ENCODE measurements at regions not wholly inside any gene's neighbourhood (a gene's known extent, or its start where the extent isn't known, plus 50 kb on each side); places are given as distances from the start of the nearest gene placed in this dataset.

GRCh38 chr7:138228769-138229168 lies 152.5 kb downstream of the AKR1D1 start:
- no peaks in the 10 kb centered on the region for H3K9me3 ChIP-seq (ENCODE audit: insufficient read depth, low read depth, low read length)
- no peak for TF ChIP-seq EZH2 (IDR thresholded peaks at IDR 0.05; ENCODE audit: insufficient read depth, low read length)
- TF ChIP-seq CTCF (IDR thresholded peaks at IDR 0.05; ENCODE audit: insufficient read depth, low read depth, low read length): no peak
- H3K4me1 Mint-ChIP-seq (ENCODE audit: low read depth, unreplicated experiment): no peaks in the 10 kb centered on the region
- H3K4me3 ChIP-seq (ENCODE audit: insufficient read depth, low read depth, low read length): no peak overlapping the region
- FAIRE-seq (no peak), DNase-seq (ENCODE audit: low read depth) (no peak)
- peaks cover 4% of the 10 kb centered on the region for H3K9me3 Mint-ChIP-seq (ENCODE audit: unreplicated experiment)
- H3K4me1 ChIP-seq (ENCODE audit: insufficient read depth, low read length): no peaks in the 10 kb centered on the region
- H3K27ac ChIP-seq (ENCODE audit: low read depth, low read length): no peak overlapping the region
- H4K20me1 ChIP-seq (ENCODE audit: insufficient read depth, low read length): no peaks in the 10 kb centered on the region
- no peak overlapping the region for H2AFZ ChIP-seq (ENCODE audit: low read depth, low read length)
- peaks cover 1% of the 10 kb centered on the region for H3K36me3 Mint-ChIP-seq (ENCODE audit: low read depth, unreplicated experiment)
- H3K4me2 ChIP-seq (ENCODE audit: low read length): no peak overlapping the region
- no peak overlapping the region for H3K4me3 Mint-ChIP-seq (ENCODE audit: unreplicated experiment)
- no peaks in the 10 kb centered on the region for H3K27me3 Mint-ChIP-seq (ENCODE audit: low read depth, unreplicated experiment)
- no peaks in the 10 kb centered on the region for H3K36me3 ChIP-seq (ENCODE audit: insufficient read depth, low read length)
- H3K27me3 ChIP-seq (ENCODE audit: insufficient read depth, low read length): no peaks in the 10 kb centered on the region
- no peak overlapping the region for H3K27ac Mint-ChIP-seq (ENCODE audit: unreplicated experiment)
- no peak overlapping the region for H3K9ac ChIP-seq (ENCODE audit: low read length)
- H3K79me2 ChIP-seq (ENCODE audit: insufficient read depth, low read length): no peaks in the 10 kb centered on the region

DNA sequence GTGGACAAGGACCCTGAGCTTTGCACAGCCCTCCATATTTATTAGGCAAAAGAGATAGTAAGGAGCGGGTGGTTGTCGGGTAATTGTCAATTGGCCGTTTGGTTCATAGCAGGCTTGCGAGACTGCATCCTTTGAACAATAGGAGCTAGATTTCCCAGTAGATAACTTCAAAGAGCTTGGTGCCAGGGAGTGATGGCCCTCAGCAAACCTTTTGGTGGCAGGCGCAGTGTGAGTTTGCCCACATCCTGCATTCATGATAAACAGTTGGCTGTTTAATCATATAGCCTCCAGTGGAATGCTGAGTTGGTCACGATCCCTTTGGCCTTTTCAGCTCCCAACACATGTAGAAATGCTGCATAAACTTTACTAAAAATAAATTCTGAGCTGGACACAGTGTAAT lies 156.9 kb downstream of the AKR1D1 start:
- FAIRE-seq (no peak), DNase-seq (ENCODE audit: low read depth) (no peak)
- TF ChIP-seq EZH2 (IDR thresholded peaks at IDR 0.05; ENCODE audit: insufficient read depth, low read length) (no peak), CTCF (IDR thresholded peaks at IDR 0.05; ENCODE audit: insufficient read depth, low read depth, low read length) (no peak)
- H2AFZ ChIP-seq (ENCODE audit: low read depth, low read length): no peak overlapping the region
- Mint-ChIP-seq H3K4me3 (ENCODE audit: unreplicated experiment) (no peak overlapping the region), H3K9me3 (ENCODE audit: unreplicated experiment) (peaks cover 7% of the 10 kb centered on the region), H3K36me3 (ENCODE audit: low read depth, unreplicated experiment) (no peaks in the 10 kb centered on the region), H3K27me3 (ENCODE audit: low read depth, unreplicated experiment) (no peaks in the 10 kb centered on the region), H3K27ac (ENCODE audit: unreplicated experiment) (no peak overlapping the region), H3K4me1 (ENCODE audit: low read depth, unreplicated experiment) (no peaks in the 10 kb centered on the region)
- no peaks in the 10 kb centered on the region for H3K9me3 ChIP-seq (ENCODE audit: insufficient read depth, low read depth, low read length)
- H3K27ac ChIP-seq (ENCODE audit: low read depth, low read length): no peak overlapping the region
- no peak overlapping the region for H3K4me3 ChIP-seq (ENCODE audit: insufficient read depth, low read depth, low read length)
- no peak overlapping the region for H3K9ac ChIP-seq (ENCODE audit: low read length)
- H3K27me3 ChIP-seq (ENCODE audit: insufficient read depth, low read length): no peaks in the 10 kb centered on the region
- H3K36me3 ChIP-seq (ENCODE audit: insufficient read depth, low read length): no peaks in the 10 kb centered on the region
- no peaks in the 10 kb centered on the region for H4K20me1 ChIP-seq (ENCODE audit: insufficient read depth, low read length)
- no peaks in the 10 kb centered on the region for H3K79me2 ChIP-seq (ENCODE audit: insufficient read depth, low read length)
- no peaks in the 10 kb centered on the region for H3K4me1 ChIP-seq (ENCODE audit: insufficient read depth, low read length)
- no peak overlapping the region for H3K4me2 ChIP-seq (ENCODE audit: low read length)

DNA sequence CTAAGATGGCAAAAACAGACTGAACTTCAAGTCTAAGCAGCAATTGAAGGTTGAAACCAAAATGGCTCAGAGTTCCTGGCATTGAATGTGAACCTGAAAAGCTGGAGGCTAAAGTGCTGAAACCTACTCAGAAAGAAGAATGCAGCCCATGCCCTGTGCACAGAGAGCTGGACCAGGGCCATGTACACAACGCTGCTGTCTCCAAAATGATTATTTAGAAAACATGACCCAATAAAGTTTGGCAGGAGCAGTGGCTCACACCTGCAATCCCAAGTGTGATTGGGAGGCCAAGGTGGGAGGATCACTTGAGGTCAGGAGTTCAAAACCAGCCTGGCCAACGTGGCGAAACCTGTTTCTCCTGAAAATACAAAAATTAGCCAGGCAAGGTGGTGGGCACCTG lies 158.9 kb downstream of the AKR1D1 start:
- Histone ChIP-seq H3K9me3 (ENCODE audit: insufficient read depth, low read depth, low read length) (no peaks in the 10 kb centered on the region), H3K4me2 (ENCODE audit: low read length) (no peak overlapping the region), H3K27ac (ENCODE audit: low read depth, low read length) (no peak overlapping the region), H3K4me1 (ENCODE audit: insufficient read depth, low read length) (no peaks in the 10 kb centered on the region), H3K79me2 (ENCODE audit: insufficient read depth, low read length) (no peaks in the 10 kb centered on the region), H3K27me3 (ENCODE audit: insufficient read depth, low read length) (no peaks in the 10 kb centered on the region), H4K20me1 (ENCODE audit: insufficient read depth, low read length) (no peaks in the 10 kb centered on the region), H2AFZ (ENCODE audit: low read depth, low read length) (no peak overlapping the region), H3K9ac (ENCODE audit: low read length) (no peak overlapping the region), H3K36me3 (ENCODE audit: insufficient read depth, low read length) (no peaks in the 10 kb centered on the region), H3K4me3 (ENCODE audit: insufficient read depth, low read depth, low read length) (no peak overlapping the region)
- no peak for FAIRE-seq
- H3K4me1 Mint-ChIP-seq (ENCODE audit: low read depth, unreplicated experiment): no peaks in the 10 kb centered on the region
- H3K27ac Mint-ChIP-seq (ENCODE audit: unreplicated experiment): no peak overlapping the region
- H3K36me3 Mint-ChIP-seq (ENCODE audit: low read depth, unreplicated experiment): no peaks in the 10 kb centered on the region
- DNase-seq (ENCODE audit: low read depth): no peak
- TF ChIP-seq CTCF (IDR thresholded peaks at IDR 0.05; ENCODE audit: insufficient read depth, low read depth, low read length): no peak
- TF ChIP-seq EZH2 (IDR thresholded peaks at IDR 0.05; ENCODE audit: insufficient read depth, low read length): no peak
- peaks cover 14% of the 10 kb centered on the region for H3K9me3 Mint-ChIP-seq (ENCODE audit: unreplicated experiment)
- no peak overlapping the region for H3K4me3 Mint-ChIP-seq (ENCODE audit: unreplicated experiment)
- no peaks in the 10 kb centered on the region for H3K27me3 Mint-ChIP-seq (ENCODE audit: low read depth, unreplicated experiment)

All from astrocyte (in vitro differentiated cells and primary cell).